NCI-H446 (cell line): ENCODE measurements at regions not wholly inside any gene's neighbourhood (a gene's known extent, or its start where the extent isn't known, plus 50 kb on each side); places are given as distances from the start of the nearest gene placed in this dataset.
"Not testable (repeated sequence)": the region's sequence is repeated elsewhere in the genome, so short reads cannot be mapped to it uniquely, and the experiment has no call there.

Experiments used
- DNase-seq, 2 experiments: peaks; one replicate each; lab custom pipeline; 2025; lab: John Stamatoyannopoulos, UW

- DNase-seq = no peak
Observed at GRCh38 chr10:23955456-23956225, 253.3 kb upstream of the KIAA1217 start.

GRCh38 chr10:23965123-23965522, 243.8 kb upstream of the KIAA1217 start:
- no peak for DNase-seq

- no peak for DNase-seq
Observed at GRCh38 chr10:23965880-23966279, 243.1 kb upstream of the KIAA1217 start.

- no peak for DNase-seq
Observed at GRCh38 chr10:23966504-23967051, 242.4 kb upstream of the KIAA1217 start.

- no peak for DNase-seq
Observed at GRCh38 chr10:23968301-23968700, 240.6 kb upstream of the KIAA1217 start.

- DNase-seq = no peak
Observed at GRCh38 chr10:23974746-23975272, 234.1 kb upstream of the KIAA1217 start.

GRCh38 chr10:23975431-23975830, 233.5 kb upstream of the KIAA1217 start:
- no peak for DNase-seq

- no peak for DNase-seq
Observed at GRCh38 chr10:23976275-23976674, 232.7 kb upstream of the KIAA1217 start.

- DNase-seq = no peak
Observed at GRCh38 chr10:23978317-23978716, 230.6 kb upstream of the KIAA1217 start.

GRCh38 chr10:23980094-23980493, 228.8 kb upstream of the KIAA1217 start:
- DNase-seq = no peak

GRCh38 chr10:23981520-23982309, 227.2 kb upstream of the KIAA1217 start:
- DNase-seq = no peak

GRCh38 chr10:23984405-23984804, 224.5 kb upstream of the KIAA1217 start:
- not testable (repeated sequence) for DNase-seq

- DNase-seq = no peak
Observed at GRCh38 chr10:23988006-23988405, 220.9 kb upstream of the KIAA1217 start.

- peak in 1 of 2 experiments; percentile 56 for DNase-seq
Observed at GRCh38 chr10:23994459-23995046, 214.4 kb upstream of the KIAA1217 start.

- DNase-seq = no peak
Observed at GRCh38 chr10:23999445-23999844, 209.5 kb upstream of the KIAA1217 start.

GRCh38 chr10:24000271-24000813, 208.6 kb upstream of the KIAA1217 start:
- no peak for DNase-seq

- no peak for DNase-seq
Observed at GRCh38 chr10:24006741-24007140, 202.2 kb upstream of the KIAA1217 start.

GRCh38 chr10:24007359-24007758, 201.6 kb upstream of the KIAA1217 start:
- DNase-seq = no peak

GRCh38 chr10:24008164-24009091, 200.5 kb upstream of the KIAA1217 start:
- no peak for DNase-seq

- no peak for DNase-seq
Observed at GRCh38 chr10:24009115-24009514, 199.8 kb upstream of the KIAA1217 start.

- DNase-seq = no peak
Observed at GRCh38 chr10:24009736-24010135, 199.2 kb upstream of the KIAA1217 start.
